ENCODE measurements at regions not wholly inside any gene's neighbourhood (a gene's known extent, or its start where the extent isn't known, plus 50 kb on each side); places are given as distances from the start of the nearest gene placed in this dataset.

GRCh38 chr5:120913396-120913795 is 449.3 kb downstream of the PRR16 start:
- TF ChIP-seq ZFX (IDR thresholded peaks at IDR 0.05) (no peak), CEBPB (IDR thresholded peaks at IDR 0.05; ENCODE audit: low read depth) (no peak), POLR2A (IDR thresholded peaks at IDR 0.05; ENCODE audit: borderline replicate concordance, extremely low read depth, insufficient read depth, insufficient read length) (no peak)

Data from HCT116 (cell line).